H1 (cell line): ENCODE measurements at regions not wholly inside any gene's neighbourhood (a gene's known extent, or its start where the extent isn't known, plus 50 kb on each side); places are given as distances from the start of the nearest gene placed in this dataset.

Source experiments
- CTCF ChIA-PET: fragments of 300-600 bp; sonication (Branson Sonifier 250); formaldehyde crosslinking; loops from one replicate; lab custom pipeline; 2021; ENCODE audit not compliant: partially characterized antibody; lab: Charles Lee
- POLR2A ChIA-PET: fragments of 300-600 bp; sonication (Branson Sonifier 250); formaldehyde crosslinking; loops from one replicate; lab custom pipeline; 2021; ENCODE audit warnings: inconsistent platforms; ENCODE audit not compliant: partially characterized antibody; lab: Charles Lee
- DNase-seq, 2 experiments: peaks; one replicate each; pipeline versions ENCODE4 v3.0.0 to v3.0.0-alpha.2; 2010 to 2022; ENCODE audit warnings: low spot score in 2 of 2, low read depth in 1 of 2, mixed read lengths in 1 of 2
- FAIRE-seq: peaks from 2 replicates; lab custom pipeline; 2011; peaks lifted over from hg19 to GRCh38; lab: Jason Lieb, UNC
- H2AFZ ChIP-seq: 2 replicates; pipeline ENCODE4 v1.8.1; 2012; ENCODE audit warnings: low read length, inconsistent platforms
- H2AK5ac ChIP-seq: 2 replicates; pipeline ENCODE4 v1.6.1; 2013; ENCODE audit warnings: low read depth, low read length
- H2BK120ac ChIP-seq: replicated peaks from 2 replicates; pipeline ENCODE3; 2013; ENCODE audit warnings: low read depth, low read length, inconsistent platforms
- H2BK12ac ChIP-seq: 2 replicates; pipeline ENCODE4 v1.6.1; 2013; ENCODE audit warnings: low read depth, low read length
- H2BK15ac ChIP-seq: 2 replicates; pipeline ENCODE4 v1.6.1; 2013; ENCODE audit warnings: low read length
- H2BK20ac ChIP-seq: 2 replicates; pipeline ENCODE4 v1.6.1; 2013; ENCODE audit warnings: low read length
- H2BK5ac ChIP-seq: 2 replicates; pipeline ENCODE4 v1.6.1; 2013; ENCODE audit warnings: low read depth, low read length
- H3K14ac ChIP-seq: 2 replicates; pipeline ENCODE4 v1.6.1; 2013; ENCODE audit warnings: inconsistent platforms; ENCODE audit not compliant: insufficient read length
- H3K18ac ChIP-seq: 2 replicates; pipeline ENCODE4 v1.6.1; 2013; ENCODE audit warnings: low read length; ENCODE audit errors: extremely low read depth
- H3K23ac ChIP-seq: 2 replicates; pipeline ENCODE4 v1.6.1; 2013; ENCODE audit warnings: inconsistent platforms; ENCODE audit not compliant: insufficient read length
- H3K23me2 ChIP-seq: 2 replicates; pipeline ENCODE4 v1.6.1; 2013; ENCODE audit warnings: low read depth, low read length
- H3K27ac ChIP-seq: 2 replicates; pipeline ENCODE4 v1.6.1; 2011; ENCODE audit warnings: low read depth, low read length, inconsistent platforms
- H3K27me3 ChIP-seq, 4 experiments: replicated peaks in 1 of 4; 1 replicate in 1 of 4; 2 replicates in 3 of 4; pipeline versions ENCODE4 v1.6.1 to v1.8.1; 2011 to 2013; ENCODE audit warnings: low read length in 3 of 4, mild to moderate bottlenecking in 3 of 4, inconsistent platforms in 2 of 4, mixed read lengths in 2 of 4, moderate library complexity in 1 of 4; ENCODE audit not compliant: control insufficient read depth in 3 of 4, insufficient read depth in 3 of 4; ENCODE audit errors: extremely low read depth in 1 of 4
- H3K36me3 ChIP-seq, 4 experiments: 2 replicates each; pipeline versions ENCODE4 v1.6.1 to v1.8.1; 2011 to 2013; ENCODE audit warnings: mild to moderate bottlenecking in 4 of 4, low read length in 3 of 4, moderate library complexity in 2 of 4, control low read depth in 1 of 4, inconsistent platforms in 1 of 4; ENCODE audit not compliant: insufficient read depth in 4 of 4, control insufficient read depth in 2 of 4
- H3K4ac ChIP-seq: replicated peaks from 2 replicates; pipeline ENCODE3; 2013; ENCODE audit warnings: low read length, low read depth, mixed read lengths, inconsistent platforms; ENCODE audit not compliant: insufficient read length
- H3K4me1 ChIP-seq, 4 experiments: replicated peaks in 1 of 4; 1 replicate in 1 of 4; 2 replicates in 3 of 4; pipeline versions ENCODE4 v1.6.1 to v1.8.1; 2011 to 2013; ENCODE audit warnings: low read length in 3 of 4, inconsistent platforms in 2 of 4, mixed read lengths in 1 of 4; ENCODE audit not compliant: insufficient read depth in 4 of 4, control insufficient read depth in 3 of 4
- H3K4me2 ChIP-seq, 2 experiments: 2 replicates each; pipeline versions ENCODE4 v1.6.1 to v1.8.1; 2011 to 2013; ENCODE audit warnings: low read depth in 2 of 2, low read length in 2 of 2, control low read depth in 1 of 2, inconsistent platforms in 1 of 2, mild to moderate bottlenecking in 1 of 2; ENCODE audit not compliant: insufficient read depth in 1 of 2
- H3K4me3 ChIP-seq, 4 experiments: fragments of 200-600, 300-600 bp in 1 of 4; sonication (generic), shearing (Covaris generic), sonication (Bioruptor Twin) in 1 of 4; 2 replicates each; pipeline versions ENCODE4 v1.5.1 to v1.8.1; 2011 to 2016; ENCODE audit warnings: low read length in 4 of 4, low read depth in 3 of 4, control low read depth in 2 of 4, inconsistent platforms in 2 of 4, mild to moderate bottlenecking in 2 of 4, mixed read lengths in 1 of 4, moderate library complexity in 1 of 4; ENCODE audit not compliant: insufficient read depth in 2 of 4; ENCODE audit errors: extremely low read depth in 1 of 4
- H3K56ac ChIP-seq: replicated peaks from 2 replicates; pipeline ENCODE3; 2013; ENCODE audit warnings: low read depth, mild to moderate bottlenecking, mixed read lengths, low read length, inconsistent platforms; ENCODE audit not compliant: insufficient read length
- H3K79me1 ChIP-seq: 2 replicates; pipeline ENCODE4 v1.6.1; 2013; ENCODE audit warnings: low read depth, low read length, control low read depth
- H3K79me2 ChIP-seq, 2 experiments: 2 replicates each; pipeline versions ENCODE4 v1.6.1 to v1.8.1; 2012 to 2013; ENCODE audit warnings: low read length in 2 of 2, mild to moderate bottlenecking in 2 of 2, inconsistent platforms in 1 of 2; ENCODE audit not compliant: insufficient read depth in 2 of 2, control insufficient read depth in 1 of 2
- H3K9ac ChIP-seq, 4 experiments: replicated peaks in 1 of 4; 1 replicate in 1 of 4; 2 replicates in 3 of 4; pipeline versions ENCODE4 v1.6.1 to v1.8.1; 2011 to 2013; ENCODE audit warnings: low read depth in 3 of 4, low read length in 3 of 4, control low read depth in 2 of 4, mild to moderate bottlenecking in 2 of 4, moderate library complexity in 2 of 4, inconsistent platforms in 1 of 4; ENCODE audit errors: extremely low read depth in 1 of 4
- H3K9me3 ChIP-seq, 2 experiments: 2 replicates each; pipeline versions ENCODE4 v1.6.1 to v1.8.1; 2012 to 2013; ENCODE audit warnings: mild to moderate bottlenecking in 2 of 2, moderate library complexity in 2 of 2, control low read depth in 1 of 2, inconsistent platforms in 1 of 2, low read depth in 1 of 2, low read length in 1 of 2, mixed read lengths in 1 of 2; ENCODE audit not compliant: insufficient read depth in 2 of 2
- H4K20me1 ChIP-seq, 2 experiments: replicated peaks in 1 of 2; 2 replicates each; pipeline versions ENCODE3 to v1.8.1; 2011 to 2013; ENCODE audit warnings: inconsistent platforms in 2 of 2, low read length in 2 of 2, mild to moderate bottlenecking in 1 of 2; ENCODE audit not compliant: insufficient read depth in 2 of 2, control insufficient read depth in 1 of 2
- H4K5ac ChIP-seq: 2 replicates; pipeline ENCODE4 v1.6.1; 2013; ENCODE audit warnings: low read length, low read depth, mixed read lengths, inconsistent platforms; ENCODE audit not compliant: insufficient read length
- H4K8ac ChIP-seq: 2 replicates; pipeline ENCODE4 v1.8.0; 2013; ENCODE audit warnings: mild to moderate bottlenecking, moderate library complexity, low read length, inconsistent platforms; ENCODE audit not compliant: insufficient read depth; ENCODE audit errors: extremely low read depth
- H4K91ac ChIP-seq: replicated peaks from 2 replicates; pipeline ENCODE3; 2013; ENCODE audit warnings: low read length, mixed read lengths, inconsistent platforms; ENCODE audit not compliant: insufficient read length
- JUND ChIP-seq: IDR thresholded peaks from 2 replicates; pipeline ENCODE4 v1.6.1; 2011; ENCODE audit warnings: mild to moderate bottlenecking, improper control_type of control experiment, low read length
- ZNF274 ChIP-seq: IDR thresholded peaks from 2 replicates; pipeline ENCODE4 v1.7.0; 2012; ENCODE audit warnings: low read length, borderline replicate concordance; ENCODE audit errors: extremely low read depth
- WGBS, 2 experiments: shearing (Covaris generic) in 1 of 2; methylation state at CpG; one replicate each; pipeline versions ENCODE4 v1.1.6 to v1.1.7; 2013 to 2015; ENCODE audit warnings: low lambda C conversion rate in 2 of 2, mixed read lengths in 2 of 2, inconsistent platforms in 1 of 2, low coverage in 1 of 2, missing lambda C conversion rate in 1 of 2; ENCODE audit not compliant: insufficient replicate concordance in 2 of 2, insufficient coverage in 1 of 2, insufficient read length in 1 of 2; ENCODE audit errors: extremely low coverage in 1 of 2, missing lambda C conversion rate in 1 of 2; 5-methylcytosine and 5-hydroxymethylcytosine counted together

- no peak for FAIRE-seq
- no peak overlapping the region for H4K91ac ChIP-seq
- no peak overlapping the region for H3K4ac ChIP-seq
- H2AFZ ChIP-seq, result no peak overlapping the region
- POLR2A ChIA-PET, result no interaction called here
- CTCF ChIA-PET, result no interaction called here
- H4K5ac ChIP-seq, result no peak overlapping the region
- no peak overlapping the region for H3K14ac ChIP-seq
- no peaks in the 10 kb centered on the region for H3K36me3 ChIP-seq
- H3K18ac ChIP-seq, result no peak overlapping the region
- H3K23ac ChIP-seq, result no peak overlapping the region
- H4K8ac ChIP-seq, result no peak overlapping the region
- no peaks in the 10 kb centered on the region for H3K79me1 ChIP-seq
- no peak overlapping the region for H3K4me3 ChIP-seq
- TF ChIP-seq JUND (no peak), ZNF274 (no peak)
- TF ChIP-seq, all 59 proteins: peak for 0
- 82% methylated on average over 1 of the region's 1 CpG; no CpG with 5 or more reads in 1 of the 2 experiments for WGBS, 2 experiments
- no peak overlapping the region for H2BK12ac ChIP-seq
- H3K9me3 ChIP-seq, result no peaks in the 10 kb centered on the region
- H2BK20ac ChIP-seq, result no peak overlapping the region
- no peak overlapping the region for H3K27ac ChIP-seq
- peaks cover 0 to 11% of the 10 kb centered on the region in 2 experiments; a peak in 1 of 4 replicates for H3K79me2 ChIP-seq
- no peaks in the 10 kb centered on the region for H3K23me2 ChIP-seq
- no peak overlapping the region for H2BK5ac ChIP-seq
- no peak overlapping the region for H2BK15ac ChIP-seq
- H4K20me1 ChIP-seq, result no peaks in the 10 kb centered on the region
- no peak overlapping the region for H3K9ac ChIP-seq
- no peak for DNase-seq
- no peak overlapping the region for H2AK5ac ChIP-seq
- no peaks in the 10 kb centered on the region for H3K27me3 ChIP-seq
- no peak overlapping the region for H3K4me2 ChIP-seq
- H3K56ac ChIP-seq, result no peak overlapping the region
- H3K4me1 ChIP-seq, result no peaks in the 10 kb centered on the region
- H2BK120ac ChIP-seq, result no peak overlapping the region
Measured at GRCh38 chr2:144304202-144304601, 215.7 kb downstream of the ZEB2 start.
